ENCODE measurements at regions not wholly inside any gene's neighbourhood (a gene's known extent, or its start where the extent isn't known, plus 50 kb on each side); places are given as distances from the start of the nearest gene placed in this dataset.
A peak's percentile ranks its signal among the peaks of the same experiment; 100 is the strongest.

- TF ChIP-seq XRCC5 (IDR thresholded peaks at IDR 0.05; ENCODE audit: low read depth, low read length) (no peak), CLOCK (CRISPR knock-in tag; IDR thresholded peaks at IDR 0.05; ENCODE audit: borderline replicate concordance) (no peak), SMARCA4 (IDR thresholded peaks at IDR 0.05) (no peak), BCLAF1 (IDR thresholded peaks at IDR 0.05; ENCODE audit: borderline replicate concordance in 1 of 2, control insufficient read depth in 1 of 2, low read depth in 2 of 2, low read length in 1 of 2) (no peak), FIP1L1 (IDR thresholded peaks at IDR 0.05; ENCODE audit: low read depth, low read length, poor library complexity, severe bottlenecking) (no peak), HMGN3 (IDR thresholded peaks at IDR 0.05; ENCODE audit: borderline replicate concordance, extremely low read depth, insufficient read length, low read depth, low read length) (no peak), CCNT2 (IDR thresholded peaks at IDR 0.05; ENCODE audit: borderline replicate concordance, extremely low read depth, insufficient read length, low read depth, low read length) (no peak), BACH1 (tag; IDR thresholded peaks at IDR 0.05) (no peak), NKRF (IDR thresholded peaks at IDR 0.05; ENCODE audit: borderline replicate concordance) (no peak), GTF2F1 (IDR thresholded peaks at IDR 0.05; ENCODE audit: low read depth, low read length) (no peak), LARP7 (IDR thresholded peaks at IDR 0.05) (no peak), CBX3 (IDR thresholded peaks at IDR 0.05; ENCODE audit: borderline replicate concordance in 1 of 2, low read length in 2 of 2) (peak in 1 of 2 experiments; percentile 52; a peak in 1 of 3 replicates), ZHX1 (conservative IDR thresholded peaks at IDR 0.05; ENCODE audit: low read length) (no peak), TARDBP (IDR thresholded peaks at IDR 0.05) (no peak), ZNF12 (CRISPR knock-in tag; IDR thresholded peaks at IDR 0.05) (no peak), MYNN (IDR thresholded peaks at IDR 0.05) (no peak), MYNN (CRISPR knock-in tag; IDR thresholded peaks at IDR 0.05) (no peak), HCFC1 (IDR thresholded peaks at IDR 0.05; ENCODE audit: low read depth, low read length) (no peak)
Observed at GRCh38 chr1:234958066-234958705, 170.5 kb downstream of the TOMM20 start (continued).

All from K562 (cell line).